T47D (cell line): ENCODE measurements at regions not wholly inside any gene's neighbourhood (a gene's known extent, or its start where the extent isn't known, plus 50 kb on each side); places are given as distances from the start of the nearest gene placed in this dataset.
"Not testable (repeated sequence)": the region's sequence is repeated elsewhere in the genome, so short reads cannot be mapped to it uniquely, and the experiment has no call there.

Source experiments
- DNase-seq, 2 experiments: peaks; one replicate each; pipeline versions ENCODE4 v3.0.0 to v3.0.0-alpha.2; 2011 to 2012; ENCODE audit warnings: low read depth in 1 of 2, low spot score in 1 of 2
- JUND ChIP-seq: IDR thresholded peaks from 2 replicates; pipeline ENCODE4 v1.6.1; 2012; ENCODE audit warnings: low read depth
- in situ Hi-C: cut with HindIII; loops from 2 replicates; pipeline ENCODE4 v1.10.0; 2016; ENCODE audit warnings: low sequenced_read_pairs, low pct_unique_long_range_greater_than_20kb

DNA sequence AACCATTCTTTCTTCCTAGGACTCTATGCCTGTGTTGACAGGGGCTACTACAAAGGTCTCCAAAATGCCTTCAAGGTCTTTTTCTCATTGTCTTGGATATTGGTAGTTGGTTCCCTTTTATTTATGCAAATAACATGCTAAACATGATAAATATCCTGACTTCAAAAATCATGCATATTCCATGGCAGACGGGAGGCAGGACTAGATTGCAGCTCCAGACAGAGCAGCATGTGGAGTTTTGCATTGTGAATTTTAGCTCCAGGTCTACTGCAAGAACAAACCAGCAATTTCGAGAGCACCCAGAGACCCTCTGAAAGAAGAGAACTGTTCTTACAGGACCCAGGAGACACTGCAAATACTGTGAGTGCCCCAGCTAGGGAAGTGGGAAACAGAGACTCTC is 254.9 kb downstream of the RCHY1 start:
- no peak for TF ChIP-seq JUND
- DNase-seq, result no peak
- in situ Hi-C loops, result no loop called here

DNA sequence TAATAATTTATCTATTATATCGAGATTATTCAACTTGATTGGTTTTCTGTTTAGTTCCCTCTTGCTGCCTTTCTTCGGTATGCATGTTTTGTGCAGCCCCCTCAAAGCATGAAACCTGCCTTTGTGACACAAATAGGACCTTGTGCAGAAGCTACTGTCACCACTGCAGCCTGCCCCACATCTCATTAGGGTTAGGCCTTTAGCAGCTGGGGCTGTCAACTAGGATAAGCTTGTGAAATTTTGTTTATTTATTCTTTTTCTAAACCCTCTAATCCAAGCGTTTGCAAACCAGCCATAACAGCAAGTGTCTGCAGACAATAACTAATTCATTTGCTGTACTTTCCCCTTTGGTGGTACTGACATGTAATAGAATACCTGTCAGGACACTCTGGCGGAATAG is 258.9 kb downstream of the RCHY1 start:
- in situ Hi-C loops, result no loop called here
- TF ChIP-seq JUND, result no peak
- DNase-seq, result no peak

DNA sequence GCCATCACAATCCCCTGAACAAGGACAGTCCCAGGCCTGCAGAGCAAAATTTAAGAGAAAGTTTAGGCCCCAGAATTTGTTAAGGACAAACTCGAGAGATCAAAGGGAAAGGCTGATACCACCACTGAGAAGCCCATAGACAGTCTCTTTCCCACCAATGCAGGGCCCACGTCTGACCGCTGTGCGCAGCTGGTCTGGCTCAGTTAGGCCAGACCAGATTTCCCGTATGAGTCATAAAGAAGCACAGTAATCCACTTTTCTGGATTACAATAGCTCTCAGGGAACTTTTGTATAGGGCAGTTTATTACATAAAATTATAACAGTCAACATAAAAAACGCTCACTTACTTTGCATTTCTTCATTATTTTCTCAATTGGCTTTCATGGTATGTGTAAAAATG is 259.5 kb downstream of the RCHY1 start:
- in situ Hi-C loops, result no loop called here
- no peak for DNase-seq
- no peak for TF ChIP-seq JUND

DNA sequence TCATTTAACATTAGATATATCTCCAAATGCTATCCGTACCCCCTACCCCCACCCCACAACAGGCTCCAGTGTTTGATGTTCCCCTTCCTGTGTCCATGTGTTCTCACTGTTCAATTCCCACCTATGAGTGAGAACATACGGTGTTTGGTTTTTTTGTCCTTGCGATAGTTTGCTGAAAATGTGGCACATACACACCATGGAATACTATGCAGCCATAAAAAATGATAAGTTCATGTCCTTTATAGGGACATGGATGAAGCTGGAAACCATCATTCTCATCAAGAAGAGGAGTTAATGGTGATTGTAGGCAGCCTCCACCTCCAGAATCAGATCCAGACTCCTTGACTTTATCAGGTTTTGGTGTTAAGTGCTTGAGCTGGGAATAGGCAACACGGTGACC is 261.1 kb downstream of the RCHY1 start:
- DNase-seq, in situ Hi-C loops: not testable (repeated sequence)

DNA sequence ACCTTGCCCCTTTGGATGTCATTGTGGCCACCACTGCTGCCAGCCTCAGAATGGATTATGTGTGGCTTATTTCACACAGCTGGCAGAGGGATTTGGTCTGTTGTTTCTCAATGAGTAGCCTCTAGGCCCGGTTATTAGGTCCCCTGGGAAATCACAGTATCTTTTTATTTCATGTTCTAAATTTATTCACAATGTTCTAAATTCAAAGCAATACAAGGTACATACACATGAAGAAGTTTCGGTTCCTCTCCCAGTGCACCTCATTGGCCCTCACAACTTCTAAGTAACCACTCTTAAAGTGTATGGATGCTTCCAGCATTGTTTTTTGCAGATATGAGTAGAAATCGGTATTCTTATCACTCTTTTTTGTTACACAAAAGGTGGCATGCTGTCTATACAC is 262.7 kb downstream of the RCHY1 start:
- DNase-seq, result no peak
- no peak for TF ChIP-seq JUND

DNA sequence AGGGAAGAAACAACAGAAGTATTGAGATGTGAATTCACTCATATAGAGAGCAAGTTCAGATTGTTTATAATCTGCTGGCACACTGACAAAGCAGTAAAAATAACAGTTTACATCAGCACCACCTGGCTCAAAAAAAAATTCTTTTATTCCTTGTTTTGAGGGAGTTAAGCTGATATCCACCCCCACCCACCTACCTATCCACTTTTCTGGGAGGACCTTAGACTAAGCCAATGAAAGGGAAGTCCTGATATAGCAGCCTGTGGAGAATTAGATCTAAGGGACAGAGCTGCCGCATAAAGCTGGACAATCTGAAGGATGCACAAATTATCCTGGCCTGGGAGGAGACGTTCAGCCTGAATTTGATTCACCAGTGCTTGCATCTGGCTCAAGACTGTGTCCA is 264.5 kb downstream of the RCHY1 start:
- TF ChIP-seq JUND, result no peak
- no peak for DNase-seq
- in situ Hi-C loops, result no loop called here

More for the DNA sequence above, 262.7 kb downstream of the RCHY1 start:
- in situ Hi-C loops, result no loop called here

DNA sequence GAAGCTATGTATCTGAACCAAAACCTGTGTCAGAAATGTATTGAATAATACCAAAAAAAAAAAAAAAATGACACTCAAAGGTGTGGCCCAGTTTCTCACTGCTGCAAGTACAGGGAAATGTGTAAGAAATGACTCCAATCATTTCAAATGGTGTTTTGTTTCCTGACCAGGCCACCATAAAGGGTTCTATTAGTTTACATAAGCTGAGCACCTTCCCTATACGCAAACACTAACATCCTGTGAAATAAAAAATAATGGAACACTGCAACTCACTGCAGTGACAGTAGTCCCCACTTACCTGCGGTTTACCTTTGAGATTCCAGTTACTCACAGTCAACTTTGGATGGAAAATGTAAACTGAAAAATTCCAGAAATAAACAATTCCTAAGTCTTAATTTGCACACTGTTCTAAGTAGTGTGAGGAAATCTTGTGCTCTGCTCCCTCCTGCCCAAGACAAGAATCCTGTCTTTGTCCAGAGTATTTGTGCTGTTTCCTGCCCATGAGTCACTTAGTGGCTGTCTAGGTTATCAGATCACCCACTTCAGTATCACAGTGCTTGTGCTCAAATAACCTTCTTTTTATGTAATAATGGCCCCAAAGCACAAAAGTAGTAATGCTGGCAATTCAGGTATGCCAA is 265.3 kb downstream of the RCHY1 start:
- no peak for DNase-seq
- no peak for TF ChIP-seq JUND
- in situ Hi-C loops, result no loop called here

DNA sequence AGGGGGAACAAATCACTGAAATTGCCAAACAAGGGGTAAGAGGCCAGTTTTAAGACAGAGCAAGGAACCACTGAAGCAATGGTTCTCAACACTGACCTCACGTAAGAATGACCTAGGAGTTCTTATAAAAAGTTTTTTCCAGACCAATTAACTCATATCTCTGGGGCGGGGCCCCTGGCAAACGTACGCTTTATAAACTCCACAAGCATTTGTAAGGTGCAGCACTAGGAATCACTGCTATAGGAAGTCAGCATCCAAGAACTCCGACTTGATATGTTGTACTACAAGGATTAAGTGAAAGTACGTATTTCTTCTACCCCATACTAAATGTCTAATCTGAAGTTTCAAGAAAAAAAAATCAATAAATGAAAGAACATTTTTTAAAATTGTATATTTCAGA is 269.9 kb downstream of the RCHY1 start:
- in situ Hi-C loops, result no loop called here
- TF ChIP-seq JUND, result no peak
- DNase-seq, result no peak

DNA sequence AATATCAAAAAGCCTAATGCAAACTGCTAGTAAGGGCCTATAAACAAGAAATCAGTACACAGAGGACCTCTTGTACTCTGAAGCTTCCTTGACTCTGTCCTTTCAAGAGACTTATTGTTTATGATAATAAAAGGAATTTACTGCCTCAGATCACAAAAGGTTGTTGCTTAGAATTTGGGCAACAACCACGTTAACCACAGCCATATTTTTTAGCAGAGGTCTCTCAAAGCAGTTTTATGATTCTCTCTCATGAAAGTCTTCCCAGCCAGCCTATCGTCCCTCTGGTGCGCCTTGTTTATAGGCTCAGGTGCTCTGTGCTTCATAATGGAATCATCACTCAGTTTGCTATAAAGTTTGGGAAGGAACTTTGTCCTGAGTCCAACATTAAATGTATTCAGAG is 270.6 kb downstream of the RCHY1 start:
- in situ Hi-C loops, result no loop called here
- DNase-seq, result no peak
- TF ChIP-seq JUND, result no peak

DNA sequence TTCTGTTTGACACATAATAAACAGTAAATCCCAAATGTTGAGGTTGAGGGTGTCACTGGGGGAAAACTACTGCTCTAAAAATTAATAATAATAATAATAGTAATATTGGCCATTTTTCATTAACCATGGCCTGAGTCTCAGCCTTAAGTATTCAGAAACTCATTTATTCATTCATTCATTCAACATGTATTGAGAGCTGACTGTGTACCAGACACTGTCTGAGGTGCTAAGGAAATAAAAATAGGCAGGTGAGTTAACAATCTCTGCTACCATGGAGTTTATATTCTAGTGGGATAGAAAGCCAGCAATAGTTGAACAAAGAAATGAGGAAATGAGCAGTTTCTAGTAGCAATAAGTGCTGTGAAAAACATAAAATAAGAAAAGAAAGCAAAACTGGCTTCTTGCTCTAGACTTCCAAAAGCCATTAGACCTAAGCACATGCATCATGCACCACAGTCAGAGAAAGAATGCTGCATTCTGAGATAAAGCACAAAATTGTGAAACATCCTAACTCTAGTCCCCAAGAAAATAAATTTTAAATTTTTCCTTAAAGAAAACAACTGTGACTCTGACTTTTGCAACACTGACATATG is 278.7 kb downstream of the RCHY1 start:
- no peak for TF ChIP-seq JUND
- in situ Hi-C loops, result no loop called here
- DNase-seq, result no peak

DNA sequence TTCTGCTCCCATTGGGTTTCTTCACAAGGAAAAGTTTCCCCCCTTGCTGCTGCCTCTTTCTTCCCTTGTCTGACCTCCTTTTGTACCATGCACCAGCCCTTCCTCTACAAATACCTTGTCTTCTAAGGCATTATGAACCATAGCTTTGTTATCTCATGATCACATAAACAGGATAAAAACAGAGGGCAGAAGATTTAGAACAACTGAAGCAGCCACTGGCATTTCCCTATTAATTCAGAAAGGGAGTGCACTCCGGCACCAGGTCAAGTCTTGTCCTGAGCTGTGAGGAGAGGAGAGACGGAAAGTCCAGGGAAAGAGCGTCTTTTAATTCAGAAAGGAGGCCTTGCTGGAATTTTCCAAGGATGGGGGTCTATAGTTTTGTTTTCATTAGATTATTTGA is 281.7 kb downstream of the RCHY1 start:
- DNase-seq, result no peak
- in situ Hi-C loops, result no loop called here
- TF ChIP-seq JUND, result no peak

DNA sequence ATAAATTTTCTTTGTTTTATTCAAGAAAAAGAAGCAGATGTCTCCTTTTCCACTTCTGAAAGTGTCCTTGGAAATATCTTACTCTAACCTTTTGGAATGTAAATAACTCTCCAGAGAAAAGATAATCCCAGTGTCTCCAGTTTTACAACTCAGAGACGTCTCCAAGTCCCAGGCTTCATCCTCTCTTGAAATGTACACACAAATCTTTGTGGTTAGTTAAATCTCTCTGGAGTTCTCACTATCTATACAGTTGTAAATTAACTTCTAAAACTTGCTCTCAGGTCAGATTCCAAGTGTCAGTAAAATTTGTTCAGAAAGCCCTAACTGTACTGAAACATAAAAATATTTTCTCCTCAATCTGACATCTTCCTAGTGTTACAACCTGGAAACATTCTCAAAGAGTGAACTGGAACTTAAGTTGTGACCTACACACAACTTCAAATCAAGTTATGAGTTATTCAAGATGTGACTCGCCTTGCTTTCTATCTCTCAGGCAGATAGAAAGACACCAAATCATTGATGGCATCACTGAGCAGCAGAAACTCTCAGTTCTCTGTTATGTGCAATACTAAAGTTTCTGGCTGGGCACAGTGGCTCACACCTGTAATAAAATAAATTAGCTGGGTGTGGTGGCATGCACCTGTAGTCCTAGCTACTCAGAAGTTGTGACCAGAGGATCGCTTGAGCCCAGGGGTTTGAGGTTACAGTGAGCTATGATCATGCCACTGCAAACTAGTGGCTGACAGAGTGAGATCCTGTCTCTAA is 284.2 kb downstream of the RCHY1 start:
- DNase-seq, result no peak
- in situ Hi-C loops, result no loop called here
- no peak for TF ChIP-seq JUND

DNA sequence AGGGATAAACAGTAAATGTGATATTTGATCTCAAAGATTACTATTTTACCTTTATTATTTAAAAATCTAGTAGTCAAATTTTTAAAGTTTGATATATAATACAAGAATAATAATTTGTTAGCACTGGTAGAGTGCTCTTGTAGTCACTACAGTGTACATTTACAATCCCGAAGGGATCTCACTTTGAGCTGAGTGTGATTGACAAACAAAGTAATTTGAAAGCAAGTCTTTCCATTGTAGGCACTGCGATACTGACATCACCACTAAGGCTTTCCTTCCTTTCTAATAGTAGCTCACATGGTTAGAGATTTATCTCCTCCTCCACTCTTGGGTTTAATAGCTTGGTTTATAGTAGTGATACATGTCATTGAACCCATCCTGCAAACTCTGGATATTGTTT is 280.6 kb downstream of the PARM1 start:
- no peak for DNase-seq
- in situ Hi-C loops, result no loop called here
- no peak for TF ChIP-seq JUND
